ENCODE measurements at regions not wholly inside any gene's neighbourhood (a gene's known extent, or its start where the extent isn't known, plus 50 kb on each side); places are given as distances from the start of the nearest gene placed in this dataset.

DNA sequence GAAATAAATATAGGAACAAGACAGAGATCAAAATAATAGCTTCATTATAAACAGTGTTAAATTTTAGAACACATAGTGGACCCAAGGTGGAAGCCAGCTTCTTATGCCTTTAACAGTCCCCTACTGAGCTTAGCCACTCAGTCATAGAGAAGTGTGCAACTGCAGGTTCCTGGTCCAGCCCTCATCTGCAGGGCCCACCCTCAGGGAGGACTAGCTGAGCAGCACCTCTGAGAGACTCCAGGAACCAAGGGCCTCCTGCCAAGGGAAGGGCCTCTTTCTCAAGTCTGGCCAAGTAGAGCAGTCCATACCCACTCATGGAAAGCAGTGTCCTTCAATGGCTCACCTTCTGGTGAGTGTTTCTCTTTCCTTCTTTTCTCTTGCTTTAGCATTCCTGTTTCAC is 173.7 kb upstream of the PRPS1L1 start:
- no peak for DNase-seq

DNA sequence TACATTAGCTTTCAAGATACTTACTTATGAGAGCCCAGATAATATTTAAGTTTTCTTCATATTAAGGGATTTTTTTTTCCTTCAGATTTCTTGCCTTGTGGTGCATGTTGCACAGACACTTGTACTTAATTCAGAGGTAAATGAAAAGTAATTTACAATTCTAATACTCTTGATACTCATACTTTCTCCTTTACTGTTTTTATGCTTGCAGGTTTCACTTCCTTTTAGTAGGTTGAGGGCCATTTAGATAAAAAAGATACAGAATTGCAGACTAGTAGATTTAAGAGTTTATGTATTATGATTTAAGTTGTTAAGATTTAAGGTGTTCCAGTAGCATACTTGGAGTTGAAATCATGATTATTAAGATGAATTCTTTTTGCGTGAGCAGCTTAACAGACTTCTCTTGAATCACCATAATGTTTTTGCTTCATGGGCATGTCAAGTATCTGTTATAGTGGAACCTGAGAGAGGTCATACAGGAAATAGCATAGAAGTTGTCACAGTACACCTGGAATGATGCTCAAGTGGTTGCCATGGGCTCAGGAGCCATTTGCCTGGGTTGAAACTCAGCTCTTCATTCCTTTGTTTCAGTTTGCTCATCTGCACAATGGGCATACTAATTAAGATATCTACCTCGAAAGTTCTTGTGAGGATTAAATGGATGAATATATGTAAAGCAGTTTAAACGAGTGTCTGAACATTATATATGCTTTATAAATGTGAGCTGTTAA is 174.8 kb upstream of the PRPS1L1 start:
- no peak for DNase-seq

DNA sequence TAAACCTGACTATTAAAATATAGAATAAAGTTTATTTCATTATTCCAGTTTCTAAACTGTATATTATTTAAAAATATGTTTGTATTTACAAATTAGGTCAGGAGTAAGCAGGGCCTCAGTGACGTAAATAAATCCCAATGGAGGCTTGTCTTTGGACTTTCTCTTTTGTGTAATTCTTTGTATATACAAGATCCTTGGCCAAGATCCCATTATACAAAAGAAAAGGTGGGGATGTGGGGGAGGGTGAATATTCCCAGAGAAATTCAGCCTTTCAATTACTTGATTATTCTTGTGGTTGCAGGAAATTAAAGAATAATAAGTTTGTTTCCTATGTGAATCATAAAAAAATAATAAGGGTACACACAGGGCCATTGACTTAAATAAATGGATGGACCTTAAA is 178.7 kb upstream of the PRPS1L1 start:
- DNase-seq: no peak

DNA sequence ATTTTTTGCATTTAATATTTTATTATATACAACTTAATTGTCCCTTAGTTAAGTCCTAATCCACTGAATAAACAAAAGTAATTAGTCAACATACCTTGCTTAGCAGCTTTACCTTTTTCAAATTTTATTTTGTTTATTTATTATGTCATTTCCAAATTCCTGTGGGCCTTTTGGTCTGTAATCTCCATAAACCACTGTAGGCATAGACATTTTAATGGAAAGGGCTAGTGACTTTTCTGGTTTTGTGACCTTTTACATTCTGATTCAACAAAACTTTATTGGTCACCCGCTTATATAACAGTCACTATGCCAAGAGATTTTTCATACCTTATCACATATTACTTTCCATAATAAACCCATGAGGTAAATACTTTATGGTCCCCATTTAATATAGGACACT is 181.3 kb upstream of the PRPS1L1 start:
- DNase-seq: no peak

DNA sequence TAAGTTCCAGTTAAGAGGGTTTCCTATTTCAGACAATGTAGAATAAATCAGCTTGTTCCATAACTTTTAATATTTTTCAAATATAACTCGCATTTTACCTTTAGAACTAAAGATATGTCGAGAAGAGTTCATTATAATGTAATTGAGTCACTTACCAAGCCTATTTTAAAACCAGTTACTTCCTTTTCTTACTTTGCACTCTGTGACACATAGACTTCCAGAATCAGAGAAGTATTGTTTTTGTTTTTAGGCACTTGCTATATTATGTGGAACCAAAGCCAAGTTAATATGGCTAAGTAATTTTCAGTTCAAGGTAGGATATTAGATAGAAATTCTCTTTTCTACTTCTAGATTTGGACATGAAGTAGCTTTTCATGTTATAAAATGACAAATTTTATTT is 182.7 kb upstream of the PRPS1L1 start:
- no peak for DNase-seq

DNA sequence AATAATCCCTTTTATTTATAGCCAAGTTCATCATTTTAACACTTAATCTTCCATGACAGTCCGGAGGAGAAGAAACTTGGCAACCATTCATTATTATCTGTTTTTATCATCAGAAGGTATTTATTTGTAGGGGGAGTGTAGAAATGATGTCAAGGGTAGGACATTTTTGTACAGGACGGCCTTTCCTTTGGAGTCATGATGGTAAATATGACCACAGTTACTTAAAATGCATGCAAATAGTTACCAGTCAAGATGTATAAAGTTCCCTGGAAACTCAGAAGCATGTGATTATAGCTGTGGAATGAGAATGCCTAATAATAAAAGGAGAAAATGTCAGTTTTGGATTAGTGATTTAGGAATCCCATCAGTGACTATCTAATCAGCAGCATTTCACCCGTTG is 183.1 kb upstream of the PRPS1L1 start:
- no peak for DNase-seq

DNA sequence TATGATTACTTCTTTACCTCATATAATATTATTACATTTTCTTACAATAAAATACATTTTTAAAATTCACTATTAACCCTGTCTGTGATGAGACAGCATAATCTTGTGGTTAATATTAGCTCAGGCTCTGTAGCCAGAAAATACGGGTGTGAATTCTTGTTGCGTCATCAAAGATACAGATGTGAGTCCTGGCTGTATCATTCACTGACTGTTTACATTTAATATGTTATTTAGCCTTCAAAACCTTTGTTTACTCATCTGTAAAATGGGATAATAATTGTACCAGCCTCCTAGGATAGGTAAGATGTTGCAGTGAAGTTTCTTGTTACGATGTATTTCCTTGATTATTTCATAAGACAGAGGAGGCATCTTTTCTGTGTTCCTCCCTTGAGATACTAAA is 184.7 kb upstream of the PRPS1L1 start:
- DNase-seq: peak; percentile 46

DNA sequence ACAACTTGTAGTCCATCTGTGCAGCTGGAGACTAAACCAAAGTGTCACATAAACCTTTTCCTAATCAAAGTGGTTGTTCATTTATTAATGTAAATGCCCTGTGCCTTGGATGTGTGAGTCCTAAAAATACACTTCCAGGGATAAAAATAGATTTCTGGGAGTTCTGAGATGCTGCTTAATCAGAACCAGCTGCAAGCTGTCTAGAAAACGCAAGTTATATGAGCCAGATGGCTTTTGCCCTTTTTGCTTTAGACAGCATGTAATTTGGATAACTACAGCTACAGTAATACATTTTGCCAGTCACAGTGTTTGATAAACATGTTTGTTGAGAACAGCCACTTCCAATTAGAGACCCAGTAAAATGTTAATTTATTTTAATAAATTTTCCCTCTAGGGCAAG is 185.1 kb upstream of the PRPS1L1 start:
- peak; percentile 80 for DNase-seq

DNA sequence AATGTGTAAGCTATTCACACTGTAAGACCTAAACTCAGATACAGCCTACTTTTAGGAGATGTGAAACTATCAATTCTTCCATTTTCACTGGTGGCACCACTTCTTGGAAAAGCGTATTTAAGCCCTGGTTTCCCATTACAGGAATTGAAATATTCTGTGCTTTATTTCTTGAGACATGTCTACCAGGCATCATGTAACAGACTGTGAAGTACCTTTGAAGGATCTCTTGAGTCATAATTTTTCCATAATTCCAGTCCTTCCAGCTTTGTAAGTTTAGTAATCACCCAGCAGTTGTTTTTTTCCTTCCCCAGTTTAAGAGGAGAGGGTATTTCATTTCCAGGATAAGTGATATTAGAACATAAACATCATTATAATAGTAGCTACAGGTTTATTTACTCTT is 186.0 kb upstream of the PRPS1L1 start:
- no peak for DNase-seq

DNA sequence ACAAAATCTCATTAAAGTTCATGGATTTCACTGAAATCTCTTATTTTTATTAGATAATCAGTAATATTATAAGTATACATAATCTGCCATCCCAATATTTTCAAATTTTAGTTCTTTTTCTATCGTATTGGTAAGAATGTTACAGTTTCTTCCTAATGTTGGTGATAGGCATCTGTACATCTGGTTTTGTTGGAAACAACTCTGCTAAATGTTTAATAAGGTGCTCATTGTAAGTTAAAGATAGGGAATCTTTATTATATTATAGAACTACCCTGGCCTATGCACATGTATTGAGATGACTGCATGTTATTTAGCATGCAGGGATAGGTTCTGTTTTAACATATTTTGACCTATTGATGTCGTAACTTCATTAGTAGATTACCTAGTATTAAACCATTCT is 188.6 kb upstream of the PRPS1L1 start:
- no peak for DNase-seq

DNA sequence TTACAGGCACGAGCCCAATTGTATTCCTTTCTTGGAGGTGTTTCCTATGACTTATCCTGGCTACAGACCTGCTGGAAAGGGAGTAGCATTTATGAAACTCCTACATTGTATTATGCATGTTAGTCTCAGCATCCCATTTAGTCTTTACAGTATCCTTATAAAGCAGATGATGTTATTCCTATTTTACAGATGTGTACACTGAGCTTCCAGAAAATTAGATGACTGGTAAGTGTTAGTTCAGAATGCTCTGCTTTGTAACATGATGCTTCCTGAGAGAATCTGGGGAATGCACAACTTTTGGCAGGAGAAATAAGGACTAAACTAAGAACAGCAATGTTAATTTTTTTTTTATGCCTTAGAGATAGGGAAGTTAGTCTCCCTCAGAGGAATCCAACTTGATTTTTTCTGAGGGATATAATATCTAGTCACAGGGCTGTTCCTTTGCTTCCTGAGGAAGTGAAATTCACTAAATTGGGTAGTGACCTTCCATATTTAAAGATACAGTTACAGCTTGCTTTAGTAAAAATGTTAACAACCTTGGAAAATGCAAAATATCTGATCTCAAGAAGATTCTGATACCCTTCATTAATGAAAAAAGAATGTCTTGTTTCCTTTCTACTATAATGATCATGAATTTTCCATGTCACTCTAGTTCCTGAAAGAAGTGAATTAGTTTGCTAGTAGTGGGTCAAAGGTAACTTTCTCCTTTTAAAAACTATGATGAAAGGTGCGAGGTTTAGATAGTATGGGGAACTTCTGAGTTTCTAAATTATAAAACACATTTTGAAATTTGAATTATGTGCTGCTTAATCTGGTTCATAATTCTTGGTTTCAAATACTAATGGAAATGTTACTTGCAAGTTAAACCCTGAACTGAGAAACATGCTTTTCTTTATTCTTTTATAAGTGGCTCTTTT is 194.0 kb upstream of the PRPS1L1 start:
- peak; percentile 44 for DNase-seq

DNA sequence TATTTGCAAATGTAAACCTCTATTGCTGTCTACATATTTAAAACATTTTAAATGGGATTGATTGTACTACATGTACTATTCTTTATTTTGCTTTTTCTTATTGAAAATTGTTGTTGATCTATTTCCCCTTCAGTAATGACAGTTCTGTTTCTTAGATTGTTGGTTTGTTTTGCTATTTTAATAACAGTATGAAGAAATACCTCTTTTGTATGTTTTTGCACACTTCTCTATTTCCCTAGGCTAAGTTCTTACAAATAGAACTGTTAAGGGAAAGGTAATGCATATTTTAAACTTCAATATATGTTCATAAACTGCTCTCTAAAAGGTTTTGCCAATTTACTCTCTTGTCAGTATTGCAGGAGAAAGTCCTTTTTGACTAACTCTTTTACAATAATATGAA is 195.0 kb upstream of the PRPS1L1 start:
- no peak for DNase-seq

DNA sequence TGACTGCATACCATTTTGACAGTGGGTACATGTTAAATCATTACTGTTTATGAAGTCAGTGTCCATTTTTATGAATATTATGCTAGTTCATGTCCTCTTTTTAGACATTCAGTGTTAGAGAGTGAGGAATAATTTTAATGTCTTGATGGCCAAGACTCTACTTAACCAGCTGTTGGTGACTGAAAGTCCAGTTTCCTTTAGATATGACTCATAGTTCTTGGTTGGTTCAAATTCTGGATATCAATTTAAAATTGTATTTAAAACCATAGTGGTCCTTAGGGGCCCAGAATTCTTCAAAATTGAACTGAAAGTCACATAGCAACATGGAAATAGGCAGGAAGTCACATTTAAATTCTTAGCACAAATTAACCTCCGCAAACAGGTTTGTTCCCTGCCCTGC is 196.5 kb upstream of the PRPS1L1 start:
- no peak for DNase-seq

DNA sequence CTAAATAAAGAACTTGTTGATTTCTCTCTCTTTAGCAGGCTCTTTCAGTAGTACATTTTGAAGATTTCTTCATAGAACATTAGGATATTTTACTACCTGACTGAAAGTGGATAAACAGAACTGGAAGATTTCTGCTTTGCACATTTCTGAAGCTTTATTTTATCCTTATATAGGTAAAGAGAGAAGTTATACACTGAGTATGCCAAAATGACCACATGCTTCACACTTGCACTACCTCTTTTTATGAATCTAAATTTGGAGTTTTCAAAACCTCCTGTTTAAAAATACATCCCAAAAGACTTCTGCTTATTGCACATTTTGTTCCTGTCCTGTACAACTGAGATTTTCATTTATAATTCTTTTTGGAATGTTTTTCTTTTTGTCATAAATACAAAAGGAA is 197.4 kb upstream of the PRPS1L1 start:
- DNase-seq: no peak

DNA sequence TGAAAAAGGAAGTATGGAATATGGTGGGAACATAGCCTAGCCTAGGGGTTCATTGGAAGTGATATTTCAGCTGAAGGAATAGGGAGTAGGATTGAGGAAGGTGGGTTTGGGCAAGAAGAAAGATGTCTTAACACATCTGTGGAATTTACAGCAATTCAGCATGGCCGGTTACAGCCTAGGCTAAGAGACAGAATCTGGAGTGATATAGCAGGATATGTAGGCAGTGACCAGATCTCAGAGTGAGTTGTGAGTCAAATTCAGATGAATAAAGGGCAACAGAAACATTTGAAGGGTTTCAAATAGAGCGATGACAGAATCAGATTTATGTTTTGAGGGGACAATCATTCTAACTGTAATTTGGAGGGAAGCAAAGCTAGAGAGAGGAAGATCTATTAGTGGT is 199.0 kb upstream of the PRPS1L1 start:
- no peak for DNase-seq

DNA sequence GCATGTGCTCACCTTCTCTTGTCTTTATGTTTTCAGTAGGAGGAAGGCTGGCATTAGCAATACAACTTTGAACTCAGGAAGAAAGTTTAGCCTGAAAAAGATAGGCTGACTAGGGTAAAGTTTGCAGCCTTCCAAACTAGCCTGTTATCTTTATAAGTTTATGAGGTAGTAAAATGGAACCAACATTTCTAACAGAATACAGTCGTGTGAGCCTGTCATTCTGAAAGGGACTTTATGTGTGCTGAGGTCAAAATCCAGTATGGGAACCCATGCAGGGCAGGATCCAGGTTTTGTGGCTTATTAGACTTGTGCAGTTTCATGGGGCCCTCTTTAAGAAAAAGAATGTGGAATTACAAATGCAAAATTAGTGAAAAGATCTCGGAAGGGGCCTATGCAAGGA is 201.0 kb upstream of the PRPS1L1 start:
- no peak for DNase-seq

DNA sequence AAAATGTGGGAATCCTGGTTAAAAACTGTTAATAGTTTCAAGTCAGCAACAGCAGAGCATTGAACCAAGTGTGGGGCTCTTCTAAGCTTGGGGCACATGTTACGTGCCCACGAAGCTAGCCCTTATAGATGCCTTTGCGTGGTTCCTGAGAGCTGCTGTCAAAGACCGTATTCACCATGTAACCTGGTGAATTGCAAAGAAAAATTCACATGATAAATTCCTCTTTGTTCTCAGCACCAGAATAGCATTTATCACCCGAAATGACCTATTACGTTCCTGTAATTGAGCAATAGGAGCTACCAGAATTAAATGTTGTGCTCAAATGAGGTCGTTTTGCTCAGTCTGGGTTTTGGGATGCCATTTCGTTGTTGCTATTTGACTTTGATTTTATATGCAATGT is 202.6 kb upstream of the PRPS1L1 start:
- no peak for DNase-seq

DNA sequence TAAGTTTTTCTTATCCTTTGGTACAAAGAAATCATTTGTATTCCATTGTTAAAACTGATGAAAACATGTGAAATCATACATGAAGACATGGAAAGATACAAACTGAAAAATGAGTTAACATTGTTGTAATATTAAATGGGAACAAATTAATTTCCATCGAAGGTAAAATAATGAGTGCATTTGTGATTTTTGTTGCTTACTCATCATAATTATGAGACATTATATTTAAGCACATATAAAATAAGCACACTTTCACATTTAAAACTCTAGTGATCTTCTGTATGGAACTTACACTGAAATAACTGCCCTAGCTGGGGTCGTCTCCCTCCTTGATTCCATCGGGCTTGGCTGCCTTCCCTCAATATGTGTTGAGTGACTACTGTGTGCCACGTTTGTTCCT is 204.2 kb upstream of the PRPS1L1 start:
- DNase-seq: no peak

DNA sequence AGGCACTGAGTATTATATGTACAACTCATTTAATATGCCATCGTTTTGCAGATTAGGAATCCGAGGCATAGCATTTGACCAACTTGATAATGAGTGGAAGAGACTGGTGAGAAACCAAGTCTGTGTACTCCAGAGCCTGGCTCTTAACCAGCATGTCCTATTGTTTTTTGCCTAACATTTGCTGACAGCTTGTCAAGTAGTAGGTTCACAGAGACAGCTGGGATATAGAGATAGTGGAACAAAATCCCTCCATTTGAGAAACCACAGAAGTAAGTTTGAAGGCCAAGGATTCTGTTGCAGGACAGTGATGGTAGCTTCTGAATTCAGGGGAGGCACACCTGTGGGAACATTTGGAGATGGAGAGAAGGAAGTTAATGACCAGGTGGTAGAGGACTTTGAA is 206.9 kb upstream of the PRPS1L1 start:
- DNase-seq: no peak

DNA sequence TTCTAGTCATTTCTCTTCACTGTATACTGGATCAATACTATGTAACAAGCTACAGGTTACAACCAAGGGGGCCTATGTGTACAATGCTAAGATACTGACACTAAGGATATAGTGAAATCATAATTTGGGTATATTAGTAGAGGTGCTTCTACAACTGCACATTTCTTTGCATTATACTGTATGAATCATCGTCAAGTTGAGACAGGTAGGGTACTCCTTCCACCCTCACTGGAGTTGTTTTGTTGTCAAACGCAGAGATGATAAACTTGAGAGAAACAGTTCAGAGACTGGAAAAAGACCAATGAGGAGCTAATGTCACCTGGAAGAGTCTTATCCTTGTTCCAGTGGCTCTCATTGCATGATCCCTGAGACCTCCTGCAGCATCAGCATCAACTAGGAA is 208.2 kb upstream of the PRPS1L1 start:
- DNase-seq: no peak

DNA sequence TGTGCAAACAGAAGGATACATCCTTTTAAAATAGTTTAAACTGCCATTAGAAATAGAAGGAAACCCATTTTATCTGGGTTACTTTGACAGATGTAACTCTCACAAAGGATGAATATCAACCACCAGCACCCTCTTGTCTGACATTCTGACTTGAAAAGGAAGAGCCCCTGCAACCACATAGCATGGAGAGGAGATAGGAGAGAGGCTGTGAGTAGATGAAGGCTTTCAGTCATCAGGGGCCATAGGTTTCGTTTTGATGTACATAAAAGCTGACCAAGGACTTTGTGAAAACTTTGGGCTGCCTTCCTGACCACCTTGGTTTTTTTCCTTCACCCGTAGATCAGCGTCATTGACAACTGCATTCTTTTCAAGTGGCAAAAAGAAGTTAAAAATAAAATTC is 211.6 kb upstream of the PRPS1L1 start:
- no peak for DNase-seq

DNA sequence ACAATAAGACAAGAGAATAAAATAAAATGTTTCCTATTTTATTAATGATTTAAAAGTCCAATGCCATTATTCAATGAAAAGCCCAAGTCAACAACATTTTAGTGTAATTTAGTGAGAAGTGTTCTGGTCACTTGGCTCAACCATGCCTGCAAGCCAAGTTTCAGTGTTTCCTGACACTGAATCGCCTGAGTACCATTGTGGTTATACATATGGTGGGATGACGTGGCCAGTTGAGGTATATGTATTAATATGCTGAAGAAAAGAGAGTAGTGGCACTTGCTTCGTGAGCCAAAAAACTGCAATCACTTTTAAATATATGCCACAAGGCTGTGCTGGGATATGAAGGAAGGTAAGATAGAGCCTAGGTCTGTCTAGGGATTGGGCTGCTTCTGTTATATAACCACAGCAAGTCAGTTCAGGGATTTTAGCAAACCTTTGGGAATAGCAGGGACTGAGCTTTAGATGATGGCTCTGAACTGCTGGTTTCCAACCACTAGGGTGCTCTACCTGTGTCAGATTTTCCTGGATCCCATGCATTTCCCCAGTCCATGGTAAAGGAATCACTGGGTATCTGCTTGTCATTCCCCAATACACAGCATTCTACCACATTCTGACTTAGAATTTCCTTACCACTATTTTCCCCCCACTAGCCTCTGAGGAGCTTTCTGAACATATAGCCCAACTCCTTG is 214.0 kb upstream of the PRPS1L1 start:
- DNase-seq: no peak

DNA sequence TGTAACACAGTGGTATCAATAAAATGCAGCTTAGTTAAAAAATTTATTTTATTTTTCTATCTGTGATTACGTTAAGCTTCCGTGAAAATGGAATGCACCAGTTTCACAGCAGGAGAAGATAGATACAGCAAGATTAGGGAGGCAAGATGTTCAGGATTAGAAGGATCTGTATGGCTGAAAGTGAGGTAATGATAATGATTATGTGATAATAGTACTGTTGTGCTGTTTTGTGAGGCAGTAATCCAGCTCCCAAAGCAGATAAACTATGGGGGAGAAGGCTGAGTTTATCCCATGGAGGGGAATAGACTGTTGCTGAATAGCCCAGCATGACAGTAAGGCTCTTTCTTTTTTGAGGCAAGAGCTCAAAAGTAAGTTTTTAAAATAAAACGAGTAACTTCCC is 216.1 kb upstream of the PRPS1L1 start:
- no peak for DNase-seq

DNA sequence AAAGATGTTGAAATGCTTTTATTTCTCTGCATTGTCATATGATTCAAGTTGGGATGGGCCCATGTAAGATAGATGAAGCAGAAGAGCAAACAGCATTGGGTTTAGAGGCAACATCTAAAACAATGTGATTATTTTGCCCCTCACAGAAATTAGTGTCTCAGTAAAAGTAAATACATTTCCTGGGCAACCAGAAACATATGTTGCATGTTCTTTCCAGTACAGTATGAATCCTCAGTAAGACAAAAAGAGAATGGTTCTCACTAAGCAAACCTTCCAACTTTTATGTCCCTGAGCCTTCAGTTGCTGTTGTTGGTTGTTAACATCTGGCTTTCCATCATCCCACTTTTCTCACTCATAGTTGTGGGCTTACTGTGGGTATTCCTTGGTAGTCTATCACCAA is 222.5 kb upstream of the PRPS1L1 start:
- DNase-seq: no peak

Data from fibroblast of skin of scalp (primary cell).